Cerebellar cortex (tissue), 1 donor: ENCODE measurements at regions not wholly inside any gene's neighbourhood (a gene's known extent, or its start where the extent isn't known, plus 50 kb on each side); places are given as distances from the start of the nearest gene placed in this dataset.

Experiments
- DNase-seq: peaks from one replicate; pipeline ENCODE4 v3.0.0-alpha.2; 2015; ENCODE audit warnings: low spot score

DNA sequence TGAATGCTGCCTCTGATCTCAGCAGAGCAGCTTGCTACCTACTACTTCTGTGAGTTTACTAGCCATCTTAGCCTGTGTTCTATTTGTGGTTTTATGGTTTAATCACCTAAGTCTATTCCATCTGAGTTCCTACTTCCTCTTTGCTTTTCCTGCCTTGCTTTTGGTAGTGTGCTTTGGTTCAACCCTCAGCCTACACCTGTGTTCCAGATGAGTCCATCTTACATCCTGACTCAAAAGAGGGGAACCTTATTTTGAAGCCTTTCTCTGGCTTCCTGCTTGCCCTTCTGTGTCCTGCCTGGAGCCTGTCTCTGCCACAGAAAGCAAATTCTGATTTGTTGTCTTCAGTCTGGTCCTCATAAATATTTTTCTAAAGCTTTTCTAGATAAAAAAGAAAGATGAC, 530.3 kb upstream of the MEX3C start:
- DNase-seq: no peak

GRCh38 chr18:51731070-51731469, 533.6 kb upstream of the MEX3C start:
- no peak for DNase-seq

- DNase-seq: no peak
These were observed 537.1 kb upstream of the MEX3C start for GRCh38 chr18:51734576-51734975.

GRCh38 chr18:51739044-51739666, 541.7 kb upstream of the MEX3C start:
- DNase-seq: no peak

- no peak for DNase-seq
These were observed 554.4 kb upstream of the MEX3C start for GRCh38 chr18:51751901-51752300.

- DNase-seq: no peak
These were observed 556.0 kb upstream of the MEX3C start for GRCh38 chr18:51753365-51754057.

DNA sequence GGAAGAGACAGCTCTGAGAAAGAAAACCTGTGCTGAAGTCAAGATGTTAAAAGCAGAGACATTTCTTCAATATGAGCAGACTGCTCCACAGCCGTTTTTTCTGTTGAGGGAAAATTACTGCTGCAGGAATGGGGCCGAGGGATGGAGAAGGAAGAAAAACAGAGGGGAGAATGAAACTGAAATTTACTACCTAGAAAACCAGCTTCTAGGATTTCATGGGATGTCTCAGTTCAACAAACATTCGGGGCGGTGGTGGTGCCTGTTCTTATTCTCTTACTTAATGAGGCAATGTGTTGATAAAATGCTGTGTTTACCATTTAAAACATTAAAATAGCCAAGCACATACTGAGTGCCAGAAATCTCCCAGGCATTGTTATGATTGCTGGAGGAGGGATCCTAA, 557.1 kb upstream of the MEX3C start:
- no peak for DNase-seq

GRCh38 chr18:51757255-51757924, 559.9 kb upstream of the MEX3C start:
- DNase-seq: no peak

GRCh38 chr18:51762373-51762772, 564.9 kb upstream of the MEX3C start:
- no peak for DNase-seq

DNA sequence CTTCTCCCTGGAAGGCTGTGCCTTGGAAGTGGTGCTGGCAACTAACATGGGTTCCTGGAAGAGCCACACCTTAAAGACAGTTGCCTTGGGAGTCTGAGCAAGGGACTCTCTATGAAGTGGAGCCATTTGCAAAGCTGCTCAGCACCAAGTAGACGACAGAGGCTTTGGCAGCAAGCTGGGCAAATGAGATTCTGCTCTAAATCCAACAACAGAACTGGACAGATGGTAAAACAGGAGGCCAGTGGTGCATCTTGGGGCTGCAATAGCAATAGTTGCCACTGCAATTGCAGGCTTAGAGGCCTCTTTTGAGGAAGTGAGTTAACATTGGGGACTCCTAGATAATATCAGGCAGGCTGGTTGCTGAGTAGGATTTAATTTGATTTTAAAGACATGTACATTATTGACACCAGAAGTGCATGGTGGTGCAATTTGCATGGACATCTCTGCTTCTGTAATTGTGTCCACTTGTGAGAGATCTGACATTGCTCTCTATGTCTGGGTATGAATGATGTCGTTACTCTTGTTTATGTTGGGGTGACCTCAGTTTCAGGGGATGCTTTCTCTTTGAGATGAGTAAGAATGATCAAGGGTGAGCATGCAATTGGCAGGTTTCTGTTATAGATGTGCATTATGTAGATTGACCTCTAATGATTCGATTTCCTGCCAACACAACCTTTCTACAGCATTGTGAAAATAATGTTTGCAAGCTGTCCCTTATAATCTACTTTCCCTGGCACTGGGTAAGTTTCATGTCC, 568.3 kb upstream of the MEX3C start:
- DNase-seq: no peak

DNA sequence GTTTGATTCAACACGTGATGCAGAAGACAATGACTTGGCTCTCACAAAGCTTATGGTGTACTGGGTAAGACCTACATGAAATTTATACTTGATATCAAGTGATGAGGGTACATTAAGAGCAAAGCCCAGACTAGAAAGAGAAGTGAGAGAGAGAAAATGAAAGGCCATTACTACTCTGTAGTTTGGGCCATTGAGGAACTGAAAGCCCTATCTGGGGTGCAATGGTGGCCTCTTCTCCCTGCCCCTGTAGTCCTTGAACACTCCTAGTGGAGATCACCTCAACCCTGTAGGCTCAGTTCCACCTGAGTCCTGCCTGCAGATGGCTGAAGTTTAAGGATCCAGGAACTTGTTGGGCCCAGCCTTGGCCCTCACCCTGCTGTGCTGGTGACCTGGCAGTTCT, 569.8 kb upstream of the MEX3C start:
- DNase-seq: no peak

- DNase-seq: no peak
These were observed 561.9 kb upstream of the DCC start for GRCh38 chr18:51778115-51778514.

DNA sequence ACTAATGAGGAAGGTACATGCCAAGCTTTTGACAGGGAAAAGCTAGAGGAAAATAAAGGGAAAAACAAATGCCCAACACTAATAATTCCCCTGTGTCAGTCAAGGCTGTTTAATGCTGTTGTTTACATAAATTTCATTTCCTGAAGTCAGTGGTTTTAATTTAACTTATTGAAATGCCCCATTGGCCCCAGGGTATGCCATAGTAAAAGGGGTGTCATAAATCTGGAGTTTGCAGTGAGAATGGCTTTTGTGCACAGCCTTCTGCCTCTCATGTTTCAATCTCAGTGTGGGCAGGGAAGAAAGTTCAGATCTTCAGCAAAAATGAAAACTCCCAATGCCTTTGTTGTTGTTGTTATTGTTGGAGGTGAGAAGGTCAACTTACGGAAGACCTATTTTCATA, 550.1 kb upstream of the DCC start:
- no peak for DNase-seq

GRCh38 chr18:51801514-51801913, 538.5 kb upstream of the DCC start:
- no peak for DNase-seq

GRCh38 chr18:51802569-51803428, 537.2 kb upstream of the DCC start:
- no peak for DNase-seq

DNA sequence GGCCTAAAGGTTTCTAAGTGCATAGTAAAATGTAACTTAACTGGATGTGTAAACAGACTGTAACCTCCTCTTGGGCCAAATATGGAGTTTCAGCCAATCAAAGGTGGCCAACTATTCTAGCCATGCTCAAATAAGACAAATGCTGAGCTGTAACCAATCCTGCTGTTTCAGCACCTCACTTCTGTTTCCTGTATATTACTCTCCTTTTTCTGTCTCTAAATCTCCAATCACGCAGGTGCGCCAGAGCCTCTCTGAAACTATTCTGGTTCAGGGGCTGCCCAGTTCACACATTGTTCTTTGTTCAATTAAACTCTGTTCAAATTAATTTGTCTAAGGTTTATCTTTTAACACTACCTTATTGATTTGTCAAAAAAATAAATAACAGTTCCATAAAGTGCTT, 532.7 kb upstream of the DCC start:
- no peak for DNase-seq

DNA sequence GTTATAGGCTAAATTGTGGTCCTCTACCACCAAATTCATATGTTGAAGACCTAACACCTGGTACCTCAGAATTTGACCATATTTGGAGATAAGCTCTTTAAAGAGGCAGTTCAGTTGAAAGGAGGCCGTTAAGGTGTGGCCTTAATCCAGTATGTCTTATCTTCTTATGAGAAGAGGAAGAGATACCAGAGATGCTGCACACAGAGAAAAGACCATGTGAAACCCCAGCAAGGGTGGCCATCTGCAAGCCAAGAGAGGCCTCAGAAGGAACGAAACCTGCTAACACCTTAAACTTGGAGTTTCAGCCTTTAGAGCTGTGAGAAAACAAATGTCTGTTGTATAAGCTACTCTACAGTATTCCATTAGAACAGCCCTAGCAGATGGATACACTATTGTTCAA, 528.1 kb upstream of the DCC start:
- DNase-seq: no peak

- no peak for DNase-seq
These were observed 526.3 kb upstream of the DCC start for GRCh38 chr18:51813740-51814139.

- DNase-seq: no peak
These were observed 518.4 kb upstream of the DCC start for GRCh38 chr18:51821610-51822009.

DNA sequence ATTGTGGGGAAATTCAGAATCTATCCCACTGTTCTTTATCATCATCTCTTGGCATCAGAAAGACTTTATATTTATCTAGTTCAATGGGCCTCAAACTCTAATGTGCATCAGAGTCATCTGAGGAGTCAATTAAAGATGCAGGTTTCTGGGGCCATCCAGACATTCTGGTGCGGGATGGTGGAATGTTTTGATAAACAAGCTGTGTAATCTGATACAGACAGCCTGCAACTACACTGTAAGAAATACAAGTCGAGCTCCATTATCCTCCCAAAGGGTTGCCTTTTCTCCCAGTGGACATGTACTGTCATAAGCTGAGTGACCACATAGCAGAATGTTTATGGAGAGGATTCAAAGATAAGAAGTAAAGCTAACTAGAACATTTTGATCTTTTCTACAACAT, 515.3 kb upstream of the DCC start:
- no peak for DNase-seq

DNA sequence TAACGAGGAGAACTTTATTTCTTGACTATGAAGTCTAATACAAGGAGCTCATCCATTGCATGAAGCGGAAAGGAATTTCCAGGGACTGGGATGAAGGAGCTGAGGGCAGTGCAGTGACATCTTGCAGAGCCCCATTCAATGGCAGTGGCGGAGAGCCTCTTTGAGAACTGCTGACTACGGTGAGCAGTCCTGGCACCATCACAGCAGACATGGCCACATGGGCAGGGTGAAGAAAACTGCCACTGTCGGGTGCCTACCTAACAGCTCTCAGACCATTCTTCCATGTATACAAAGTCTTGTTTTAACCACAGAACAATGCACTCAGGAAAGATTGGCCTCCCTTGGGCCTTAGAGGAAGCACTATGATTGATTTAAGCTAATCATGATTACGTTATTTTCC, 506.1 kb upstream of the DCC start:
- DNase-seq: no peak

DNA sequence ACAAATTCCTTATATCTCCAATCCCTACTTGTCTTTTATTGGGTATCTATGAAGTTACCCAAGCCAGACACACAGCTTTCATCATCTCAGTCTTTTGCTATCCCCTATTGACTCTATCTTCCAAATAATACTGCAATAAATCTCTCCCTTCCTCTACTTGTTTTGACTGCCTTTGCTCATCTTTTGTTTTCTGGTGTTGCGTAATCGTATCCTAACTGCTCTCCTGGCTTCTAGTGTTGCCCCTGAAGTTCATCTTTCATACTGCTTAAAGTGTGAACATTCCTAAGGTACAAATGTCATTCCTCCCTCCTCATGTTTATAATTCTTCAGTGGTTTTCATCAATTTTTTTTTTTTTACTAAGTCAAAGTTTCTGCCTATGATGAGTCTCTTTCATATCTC, 491.3 kb upstream of the DCC start:
- no peak for DNase-seq
